HepG2 (cell line): ENCODE measurements at regions not wholly inside any gene's neighbourhood (a gene's known extent, or its start where the extent isn't known, plus 50 kb on each side); places are given as distances from the start of the nearest gene placed in this dataset.

Source experiments
- ARID2 ChIP-seq: sonication (generic); formaldehyde crosslinking; IDR thresholded peaks from 2 replicates; pipeline ENCODE4 v1.8.1; 2022; ENCODE audit warnings: mild to moderate bottlenecking, missing genetic modification reagents, borderline replicate concordance
- ATRX ChIP-seq: sonication (generic); formaldehyde crosslinking; IDR thresholded peaks from 2 replicates; pipeline ENCODE4 v1.4.0; 2020; ENCODE audit warnings: missing genetic modification reagents, borderline replicate concordance
- CEBPG ChIP-seq: IDR thresholded peaks from 2 replicates; pipeline ENCODE4 v1.6.1; 2016
- FOXJ3 ChIP-seq: sonication (generic); formaldehyde crosslinking; IDR thresholded peaks from 2 replicates; pipeline ENCODE4 v1.4.0; 2020; ENCODE audit warnings: missing genetic modification reagents, mild to moderate bottlenecking, borderline replicate concordance
- HMG20A ChIP-seq: IDR thresholded peaks from 2 replicates; pipeline ENCODE4 v1.6.1; 2016; ENCODE audit warnings: borderline replicate concordance
- NCOA2 ChIP-seq: sonication (generic); formaldehyde crosslinking; IDR thresholded peaks from 2 replicates; pipeline ENCODE4 v1.8.0; 2022; ENCODE audit warnings: inconsistent platforms
- NPAS2 ChIP-seq: sonication (generic); formaldehyde crosslinking; IDR thresholded peaks from 2 replicates; pipeline ENCODE4 v1.8.0; 2022; ENCODE audit warnings: mild to moderate bottlenecking, missing genetic modification reagents, borderline replicate concordance
- TARDBP ChIP-seq: sonication (generic); formaldehyde crosslinking; IDR thresholded peaks from 2 replicates; pipeline ENCODE4 v1.8.0; 2022; ENCODE audit warnings: mild to moderate bottlenecking, missing genetic modification reagents
- YY1 ChIP-seq: IDR thresholded peaks from 2 replicates; pipeline ENCODE4 v1.6.1; 2011; ENCODE audit warnings: low read length, low read depth, moderate library complexity, mild to moderate bottlenecking; ENCODE audit not compliant: insufficient read depth, insufficient replicate concordance
- ZNF292 ChIP-seq: sonication (generic); formaldehyde crosslinking; IDR thresholded peaks from 2 replicates; pipeline ENCODE4 v1.8.1; 2022; ENCODE audit warnings: mild to moderate bottlenecking, low read depth, missing genetic modification reagents, borderline replicate concordance
- ZNF382 ChIP-seq: sonication (generic); formaldehyde crosslinking; IDR thresholded peaks from 2 replicates; pipeline ENCODE4 v1.5.0; 2020; ENCODE audit warnings: missing genetic modification reagents, mild to moderate bottlenecking, borderline replicate concordance
- ZNF672 ChIP-seq: sonication (generic); formaldehyde crosslinking; IDR thresholded peaks from 2 replicates; pipeline ENCODE4 v1.8.1; 2022; ENCODE audit warnings: missing genetic modification reagents
- TF ChIP-seq, protein P1 (sequence below): IDR thresholded peaks from 2 replicates; pipeline ENCODE4 v1.4.0; 2020; ENCODE audit warnings: mild to moderate bottlenecking, missing genetic modification reagents
- TF ChIP-seq, protein P2 (sequence below), 2 experiments: fragments of 450-650 bp in 1 of 2; sonication (generic) in 1 of 2; formaldehyde crosslinking; IDR thresholded peaks; 2 replicates each; pipeline versions ENCODE4 v1.5.0 to v1.8.0; 2020 to 2022; ENCODE audit warnings: mild to moderate bottlenecking in 1 of 2, missing genetic modification reagents in 1 of 2
- TF ChIP-seq, protein P3 (sequence below): sonication (generic); formaldehyde crosslinking; IDR thresholded peaks from 2 replicates; pipeline ENCODE4 v1.4.0; 2020; ENCODE audit warnings: missing genetic modification reagents
- TF ChIP-seq, protein P4 (sequence below): sonication (generic); formaldehyde crosslinking; IDR thresholded peaks from 2 replicates; pipeline ENCODE4 v1.8.1; 2023; ENCODE audit warnings: mild to moderate bottlenecking, missing genetic modification reagents, borderline replicate concordance
- TF ChIP-seq, protein P5 (sequence below): IDR thresholded peaks from 2 replicates; pipeline ENCODE4 v1.6.1; 2016; ENCODE audit warnings: low read depth, missing genetic modification reagents, missing compliant biosample characterization
- TF ChIP-seq, protein P6 (sequence below): sonication (generic); formaldehyde crosslinking; conservative IDR thresholded peaks from 2 replicates; pipeline ENCODE4 v1.8.0; 2022; ENCODE audit warnings: low read depth, missing genetic modification reagents

DNA sequence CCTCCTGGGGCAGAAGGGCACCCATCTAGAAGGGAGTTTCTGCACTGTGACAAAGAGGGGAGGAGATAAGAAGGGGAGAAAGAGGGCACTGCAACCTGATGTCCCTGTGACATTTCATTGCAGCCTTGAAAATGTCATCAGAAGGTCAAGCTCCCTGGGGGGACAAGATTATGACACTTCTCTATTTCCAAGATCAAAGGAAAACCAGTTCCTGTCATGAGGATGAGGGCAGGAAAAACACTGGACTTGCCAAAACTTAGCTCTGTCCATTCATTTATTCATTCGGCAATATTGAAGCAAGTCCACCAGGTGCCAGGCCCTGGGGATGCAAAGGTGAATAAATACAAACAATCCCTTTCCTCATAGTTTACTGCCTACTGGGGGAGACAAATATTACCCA lies 138.4 kb upstream of the CDKN3 start (continued):
- TF ChIP-seq, protein P1, sequence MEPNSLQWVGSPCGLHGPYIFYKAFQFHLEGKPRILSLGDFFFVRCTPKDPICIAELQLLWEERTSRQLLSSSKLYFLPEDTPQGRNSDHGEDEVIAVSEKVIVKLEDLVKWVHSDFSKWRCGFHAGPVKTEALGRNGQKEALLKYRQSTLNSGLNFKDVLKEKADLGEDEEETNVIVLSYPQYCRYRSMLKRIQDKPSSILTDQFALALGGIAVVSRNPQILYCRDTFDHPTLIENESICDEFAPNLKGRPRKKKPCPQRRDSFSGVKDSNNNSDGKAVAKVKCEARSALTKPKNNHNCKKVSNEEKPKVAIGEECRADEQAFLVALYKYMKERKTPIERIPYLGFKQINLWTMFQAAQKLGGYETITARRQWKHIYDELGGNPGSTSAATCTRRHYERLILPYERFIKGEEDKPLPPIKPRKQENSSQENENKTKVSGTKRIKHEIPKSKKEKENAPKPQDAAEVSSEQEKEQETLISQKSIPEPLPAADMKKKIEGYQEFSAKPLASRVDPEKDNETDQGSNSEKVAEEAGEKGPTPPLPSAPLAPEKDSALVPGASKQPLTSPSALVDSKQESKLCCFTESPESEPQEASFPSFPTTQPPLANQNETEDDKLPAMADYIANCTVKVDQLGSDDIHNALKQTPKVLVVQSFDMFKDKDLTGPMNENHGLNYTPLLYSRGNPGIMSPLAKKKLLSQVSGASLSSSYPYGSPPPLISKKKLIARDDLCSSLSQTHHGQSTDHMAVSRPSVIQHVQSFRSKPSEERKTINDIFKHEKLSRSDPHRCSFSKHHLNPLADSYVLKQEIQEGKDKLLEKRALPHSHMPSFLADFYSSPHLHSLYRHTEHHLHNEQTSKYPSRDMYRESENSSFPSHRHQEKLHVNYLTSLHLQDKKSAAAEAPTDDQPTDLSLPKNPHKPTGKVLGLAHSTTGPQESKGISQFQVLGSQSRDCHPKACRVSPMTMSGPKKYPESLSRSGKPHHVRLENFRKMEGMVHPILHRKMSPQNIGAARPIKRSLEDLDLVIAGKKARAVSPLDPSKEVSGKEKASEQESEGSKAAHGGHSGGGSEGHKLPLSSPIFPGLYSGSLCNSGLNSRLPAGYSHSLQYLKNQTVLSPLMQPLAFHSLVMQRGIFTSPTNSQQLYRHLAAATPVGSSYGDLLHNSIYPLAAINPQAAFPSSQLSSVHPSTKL: peak; percentile 51; the same call in 1 of the 2 replicates
- TF ChIP-seq FOXJ3 (CRISPR knock-in tag) (peak; percentile 48; the same call in 1 of the 2 replicates), ARID2 (CRISPR knock-in tag) (no peak), ZNF382 (CRISPR knock-in tag) (no peak), YY1 (no peak), NPAS2 (no peak), TARDBP (CRISPR knock-in tag) (0 out of 2 replicates have a peak, but pooled peaks have one; percentile 16), ATRX (no peak), CEBPG (no peak; the same call in 1 of the 2 replicates), HMG20A (CRISPR knock-in tag) (peak; percentile 54; the same call in 1 of the 2 replicates), ZNF672 (no peak), ZNF292 (CRISPR knock-in tag) (no peak), NCOA2 (CRISPR knock-in tag) (peak; percentile 62)
- TF ChIP-seq, protein P2, sequence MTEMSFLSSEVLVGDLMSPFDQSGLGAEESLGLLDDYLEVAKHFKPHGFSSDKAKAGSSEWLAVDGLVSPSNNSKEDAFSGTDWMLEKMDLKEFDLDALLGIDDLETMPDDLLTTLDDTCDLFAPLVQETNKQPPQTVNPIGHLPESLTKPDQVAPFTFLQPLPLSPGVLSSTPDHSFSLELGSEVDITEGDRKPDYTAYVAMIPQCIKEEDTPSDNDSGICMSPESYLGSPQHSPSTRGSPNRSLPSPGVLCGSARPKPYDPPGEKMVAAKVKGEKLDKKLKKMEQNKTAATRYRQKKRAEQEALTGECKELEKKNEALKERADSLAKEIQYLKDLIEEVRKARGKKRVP (CRISPR knock-in tag; IDR thresholded peaks at IDR 0.05): peak in 1 of 2 experiments; percentile 68; a peak in 2 of 4 replicates
- TF ChIP-seq, protein P3, sequence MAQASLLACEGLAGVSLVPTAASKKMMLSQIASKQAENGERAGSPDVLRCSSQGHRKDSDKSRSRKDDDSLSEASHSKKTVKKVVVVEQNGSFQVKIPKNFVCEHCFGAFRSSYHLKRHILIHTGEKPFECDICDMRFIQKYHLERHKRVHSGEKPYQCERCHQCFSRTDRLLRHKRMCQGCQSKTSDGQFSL (CRISPR knock-in tag): no peak
- TF ChIP-seq, protein P4, sequence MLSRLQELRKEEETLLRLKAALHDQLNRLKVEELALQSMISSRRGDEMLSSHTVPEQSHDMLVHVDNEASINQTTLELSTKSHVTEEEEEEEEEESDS (CRISPR knock-in tag): no peak
- TF ChIP-seq, protein P5, sequence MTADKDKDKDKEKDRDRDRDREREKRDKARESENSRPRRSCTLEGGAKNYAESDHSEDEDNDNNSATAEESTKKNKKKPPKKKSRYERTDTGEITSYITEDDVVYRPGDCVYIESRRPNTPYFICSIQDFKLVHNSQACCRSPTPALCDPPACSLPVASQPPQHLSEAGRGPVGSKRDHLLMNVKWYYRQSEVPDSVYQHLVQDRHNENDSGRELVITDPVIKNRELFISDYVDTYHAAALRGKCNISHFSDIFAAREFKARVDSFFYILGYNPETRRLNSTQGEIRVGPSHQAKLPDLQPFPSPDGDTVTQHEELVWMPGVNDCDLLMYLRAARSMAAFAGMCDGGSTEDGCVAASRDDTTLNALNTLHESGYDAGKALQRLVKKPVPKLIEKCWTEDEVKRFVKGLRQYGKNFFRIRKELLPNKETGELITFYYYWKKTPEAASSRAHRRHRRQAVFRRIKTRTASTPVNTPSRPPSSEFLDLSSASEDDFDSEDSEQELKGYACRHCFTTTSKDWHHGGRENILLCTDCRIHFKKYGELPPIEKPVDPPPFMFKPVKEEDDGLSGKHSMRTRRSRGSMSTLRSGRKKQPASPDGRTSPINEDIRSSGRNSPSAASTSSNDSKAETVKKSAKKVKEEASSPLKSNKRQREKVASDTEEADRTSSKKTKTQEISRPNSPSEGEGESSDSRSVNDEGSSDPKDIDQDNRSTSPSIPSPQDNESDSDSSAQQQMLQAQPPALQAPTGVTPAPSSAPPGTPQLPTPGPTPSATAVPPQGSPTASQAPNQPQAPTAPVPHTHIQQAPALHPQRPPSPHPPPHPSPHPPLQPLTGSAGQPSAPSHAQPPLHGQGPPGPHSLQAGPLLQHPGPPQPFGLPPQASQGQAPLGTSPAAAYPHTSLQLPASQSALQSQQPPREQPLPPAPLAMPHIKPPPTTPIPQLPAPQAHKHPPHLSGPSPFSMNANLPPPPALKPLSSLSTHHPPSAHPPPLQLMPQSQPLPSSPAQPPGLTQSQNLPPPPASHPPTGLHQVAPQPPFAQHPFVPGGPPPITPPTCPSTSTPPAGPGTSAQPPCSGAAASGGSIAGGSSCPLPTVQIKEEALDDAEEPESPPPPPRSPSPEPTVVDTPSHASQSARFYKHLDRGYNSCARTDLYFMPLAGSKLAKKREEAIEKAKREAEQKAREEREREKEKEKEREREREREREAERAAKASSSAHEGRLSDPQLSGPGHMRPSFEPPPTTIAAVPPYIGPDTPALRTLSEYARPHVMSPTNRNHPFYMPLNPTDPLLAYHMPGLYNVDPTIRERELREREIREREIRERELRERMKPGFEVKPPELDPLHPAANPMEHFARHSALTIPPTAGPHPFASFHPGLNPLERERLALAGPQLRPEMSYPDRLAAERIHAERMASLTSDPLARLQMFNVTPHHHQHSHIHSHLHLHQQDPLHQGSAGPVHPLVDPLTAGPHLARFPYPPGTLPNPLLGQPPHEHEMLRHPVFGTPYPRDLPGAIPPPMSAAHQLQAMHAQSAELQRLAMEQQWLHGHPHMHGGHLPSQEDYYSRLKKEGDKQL: no peak
- TF ChIP-seq, protein P6, sequence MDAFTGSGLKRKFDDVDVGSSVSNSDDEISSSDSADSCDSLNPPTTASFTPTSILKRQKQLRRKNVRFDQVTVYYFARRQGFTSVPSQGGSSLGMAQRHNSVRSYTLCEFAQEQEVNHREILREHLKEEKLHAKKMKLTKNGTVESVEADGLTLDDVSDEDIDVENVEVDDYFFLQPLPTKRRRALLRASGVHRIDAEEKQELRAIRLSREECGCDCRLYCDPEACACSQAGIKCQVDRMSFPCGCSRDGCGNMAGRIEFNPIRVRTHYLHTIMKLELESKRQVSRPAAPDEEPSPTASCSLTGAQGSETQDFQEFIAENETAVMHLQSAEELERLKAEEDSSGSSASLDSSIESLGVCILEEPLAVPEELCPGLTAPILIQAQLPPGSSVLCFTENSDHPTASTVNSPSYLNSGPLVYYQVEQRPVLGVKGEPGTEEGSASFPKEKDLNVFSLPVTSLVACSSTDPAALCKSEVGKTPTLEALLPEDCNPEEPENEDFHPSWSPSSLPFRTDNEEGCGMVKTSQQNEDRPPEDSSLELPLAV: no peak
